GM12865 (cell line): ENCODE measurements at regions not wholly inside any gene's neighbourhood (a gene's known extent, or its start where the extent isn't known, plus 50 kb on each side); places are given as distances from the start of the nearest gene placed in this dataset.

Experiments
- DNase-seq: peaks from one replicate; pipeline ENCODE4 v3.0.0; 2010; ENCODE audit warnings: low read depth
- H3K4me3 ChIP-seq: 2 replicates; pipeline ENCODE4 v1.5.1; 2011; ENCODE audit warnings: mild to moderate bottlenecking, low read depth, low read length, control low read depth
- CTCF ChIP-seq: IDR thresholded peaks from 2 replicates; pipeline ENCODE4 v1.5.1; 2011; ENCODE audit warnings: low read length, control low read depth, low read depth, inconsistent platforms; ENCODE audit not compliant: insufficient read depth; ENCODE audit errors: missing control alignments

DNA sequence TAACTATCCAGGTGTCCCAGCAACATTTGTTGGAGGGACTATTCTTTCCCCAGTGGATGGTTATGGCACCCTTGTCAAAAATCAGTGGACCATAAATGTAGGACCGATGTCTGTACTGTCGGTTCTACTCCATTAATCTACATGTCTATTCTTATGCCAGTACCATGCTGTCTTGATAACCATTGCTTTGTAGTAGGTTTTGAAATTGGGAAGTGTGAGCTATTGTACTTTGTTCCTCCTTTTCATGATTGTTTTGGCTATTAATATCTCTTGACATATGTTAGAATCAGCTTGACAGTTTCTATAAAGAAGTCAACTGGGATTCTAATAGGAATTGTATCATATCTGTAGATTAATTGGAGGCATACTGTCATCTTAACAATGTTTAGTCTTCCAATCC, 112.7 kb downstream of the HNRNPD start:
- no peak overlapping the region for H3K4me3 ChIP-seq
- TF ChIP-seq CTCF = no peak
- no peak for DNase-seq

DNA sequence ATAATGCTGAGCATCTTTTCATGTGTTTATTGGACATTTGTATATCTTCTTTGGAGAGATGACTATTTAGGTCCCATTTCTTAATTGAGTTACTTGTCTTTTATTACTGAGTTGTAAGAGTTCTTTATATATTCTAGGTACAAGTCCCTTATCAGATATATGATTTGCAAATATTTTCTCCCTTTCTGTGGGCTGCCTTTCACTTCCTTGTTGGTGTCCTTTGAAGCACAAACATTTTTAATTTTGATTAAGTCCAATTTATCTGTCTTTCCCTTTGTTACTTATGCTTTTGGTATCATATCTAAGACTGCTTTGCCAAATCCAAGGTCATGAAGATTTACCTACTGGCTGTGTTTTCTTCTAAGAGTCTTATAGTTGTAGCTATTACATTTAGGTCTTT, 113.2 kb downstream of the HNRNPD start:
- DNase-seq = no peak
- TF ChIP-seq CTCF = no peak
- H3K4me3 ChIP-seq = no peak overlapping the region

- no peak for DNase-seq
- H3K4me3 ChIP-seq = no peak overlapping the region
- no peak for TF ChIP-seq CTCF
Observed at GRCh38 chr4:82256718-82257117, 117.1 kb downstream of the HNRNPD start.

GRCh38 chr4:82255657-82256056, 118.1 kb downstream of the HNRNPD start:
- TF ChIP-seq CTCF = no peak

GRCh38 chr4:82248903-82249632, 124.7 kb downstream of the HNRNPD start:
- no peak for DNase-seq
- no peak overlapping the region for H3K4me3 ChIP-seq
- TF ChIP-seq CTCF = no peak

More at GRCh38 chr4:82255657-82256056, 118.1 kb downstream of the HNRNPD start:
- no peak for DNase-seq
- H3K4me3 ChIP-seq = no peak overlapping the region

DNA sequence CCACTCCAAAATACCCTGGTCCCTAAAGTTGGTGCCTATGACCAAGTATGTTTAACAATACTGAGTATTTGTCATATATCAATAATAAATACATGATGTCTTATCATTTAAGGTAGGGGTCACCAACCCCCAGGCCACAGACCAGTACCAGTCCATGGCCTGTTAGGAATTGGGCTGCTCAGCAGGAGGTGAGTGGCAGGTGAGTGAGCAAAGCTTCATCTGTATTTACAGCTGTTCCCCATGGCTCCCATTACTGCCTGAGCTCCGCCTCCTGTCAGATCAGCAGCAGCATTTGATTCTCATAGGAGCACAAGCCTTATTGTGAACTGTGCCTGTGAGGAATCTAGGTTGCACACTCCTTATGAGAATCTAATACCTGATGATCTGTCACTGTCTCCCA, 126.2 kb downstream of the HNRNPD start:
- H3K4me3 ChIP-seq = no peak overlapping the region
- no peak for TF ChIP-seq CTCF
- DNase-seq = no peak

DNA sequence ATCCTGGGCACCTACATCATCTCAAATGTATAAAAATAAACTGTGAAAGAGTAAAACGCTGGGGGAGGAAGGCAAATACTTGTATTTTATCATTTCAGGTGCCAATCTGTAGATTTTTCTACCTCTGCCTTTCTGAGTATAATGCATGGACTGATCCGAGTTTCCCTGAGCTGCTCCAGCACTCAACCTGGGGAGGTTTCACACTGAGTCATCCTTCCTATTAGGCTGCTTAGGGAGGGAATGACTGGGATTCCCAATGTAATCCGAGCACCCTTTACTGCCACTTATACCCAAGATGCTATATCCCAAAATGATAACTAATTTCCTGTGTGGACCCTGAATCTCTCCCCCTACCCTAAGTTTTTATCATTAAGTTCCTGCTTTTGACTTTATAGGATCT, 126.6 kb downstream of the HNRNPD start:
- DNase-seq = no peak
- no peak overlapping the region for H3K4me3 ChIP-seq
- no peak for TF ChIP-seq CTCF
